ENCODE measurements at regions not wholly inside any gene's neighbourhood (a gene's known extent, or its start where the extent isn't known, plus 50 kb on each side); places are given as distances from the start of the nearest gene placed in this dataset.

- no peak for TF ChIP-seq POLR2AphosphoS5 (IDR thresholded peaks at IDR 0.05)
- TF ChIP-seq CTCF (IDR thresholded peaks at IDR 0.05) = no peak
- no peak for TF ChIP-seq EP300 (IDR thresholded peaks at IDR 0.05)
- no peak for TF ChIP-seq POLR2A (IDR thresholded peaks at IDR 0.05)
- Histone ChIP-seq H3K27me3 (no peaks in the 10 kb centered on the region), H3K4me1 (no peaks in the 10 kb centered on the region), H3K27ac (no peak overlapping the region), H3K4me3 (no peak overlapping the region), H3K36me3 (no peaks in the 10 kb centered on the region), H3K9me3 (no peaks in the 10 kb centered on the region)
- peak; percentile 58 for ATAC-seq
- WGBS, 2 donors (ENCODE audit: low coverage in 1 of 2) = 91 to 94% methylated on average over 7 of the region's 7 CpGs
These were observed 414.6 kb upstream of the PTBP2 start for GRCh38 chr1:96306809-96307560.

GRCh38 chr1:96308314-96308713, 413.3 kb upstream of the PTBP2 start:
- Histone ChIP-seq H3K36me3 (no peaks in the 10 kb centered on the region), H3K9me3 (no peaks in the 10 kb centered on the region), H3K4me3 (no peak overlapping the region), H3K27ac (no peak overlapping the region), H3K27me3 (no peaks in the 10 kb centered on the region), H3K4me1 (no peaks in the 10 kb centered on the region)
- no peak for TF ChIP-seq POLR2AphosphoS5 (IDR thresholded peaks at IDR 0.05)
- no peak for TF ChIP-seq EP300 (IDR thresholded peaks at IDR 0.05)
- 73 to 75% methylated on average over 2 to 5 of the region's 5 CpGs for WGBS, 2 donors (ENCODE audit: low coverage in 1 of 2)
- no peak for ATAC-seq

- H3K4me1 ChIP-seq = no peaks in the 10 kb centered on the region
- TF ChIP-seq CTCF (IDR thresholded peaks at IDR 0.05) (no peak), EP300 (IDR thresholded peaks at IDR 0.05) (no peak), POLR2A (IDR thresholded peaks at IDR 0.05) (no peak), POLR2AphosphoS5 (IDR thresholded peaks at IDR 0.05) (peak; percentile 9)
- 80 to 88% methylated on average over 1 of the region's 1 CpG for WGBS, 2 donors (ENCODE audit: low coverage in 1 of 2)
- no peak overlapping the region for H3K27ac ChIP-seq
- no peaks in the 10 kb centered on the region for H3K27me3 ChIP-seq
- H3K4me3 ChIP-seq = no peak overlapping the region
- no peaks in the 10 kb centered on the region for H3K9me3 ChIP-seq
- peak; percentile 74 for ATAC-seq
- no peaks in the 10 kb centered on the region for H3K36me3 ChIP-seq
These were observed 411.8 kb upstream of the PTBP2 start for GRCh38 chr1:96309783-96310182.

- Histone ChIP-seq H3K9me3 (no peaks in the 10 kb centered on the region), H3K27me3 (no peaks in the 10 kb centered on the region), H3K4me1 (no peaks in the 10 kb centered on the region), H3K27ac (no peak overlapping the region), H3K36me3 (no peaks in the 10 kb centered on the region), H3K4me3 (no peak overlapping the region)
- no peak for ATAC-seq
- TF ChIP-seq CTCF (IDR thresholded peaks at IDR 0.05) (no peak), POLR2A (IDR thresholded peaks at IDR 0.05) (no peak), POLR2AphosphoS5 (IDR thresholded peaks at IDR 0.05) (no peak), EP300 (IDR thresholded peaks at IDR 0.05) (no peak)
- 75 to 80% methylated on average over 1 of the region's 1 CpG for WGBS, 2 donors (ENCODE audit: low coverage in 1 of 2)
These were observed 408.4 kb upstream of the PTBP2 start for GRCh38 chr1:96313216-96313615.

- Histone ChIP-seq H3K4me1 (no peaks in the 10 kb centered on the region), H3K9me3 (no peaks in the 10 kb centered on the region), H3K27me3 (no peaks in the 10 kb centered on the region), H3K4me3 (no peak overlapping the region), H3K36me3 (no peaks in the 10 kb centered on the region), H3K27ac (no peak overlapping the region)
- 54 to 60% methylated on average over 4 of the region's 4 CpGs for WGBS, 2 donors (ENCODE audit: low coverage in 1 of 2)
- no peak for ATAC-seq
- TF ChIP-seq CTCF (IDR thresholded peaks at IDR 0.05) = no peak
- no peak for TF ChIP-seq POLR2AphosphoS5 (IDR thresholded peaks at IDR 0.05)
- no peak for TF ChIP-seq POLR2A (IDR thresholded peaks at IDR 0.05)
- TF ChIP-seq EP300 (IDR thresholded peaks at IDR 0.05) = no peak
These were observed 392.5 kb upstream of the PTBP2 start for GRCh38 chr1:96329121-96329520.
